Gastrocnemius medialis (tissue), 4 donors: ENCODE measurements at regions not wholly inside any gene's neighbourhood (a gene's known extent, or its start where the extent isn't known, plus 50 kb on each side); places are given as distances from the start of the nearest gene placed in this dataset.

Experiments used
- CTCF ChIP-seq, 5 experiments: fragments of 450-650 bp in 3 of 5; fragments of 200-600 bp in 2 of 5; sonication (generic) in 2 of 5; IDR thresholded peaks in 4 of 5; conservative IDR thresholded peaks in 1 of 5; 1 replicate in 4 of 5; 2 replicates in 1 of 5; pipeline ENCODE4 v1.5.1; 2016 to 2019; ENCODE audit warnings: antibody characterized with exemption in 5 of 5, mild to moderate bottlenecking in 3 of 5, moderate library complexity in 3 of 5
- POLR2A ChIP-seq, 2 donors: fragments of 450-650 bp; IDR thresholded peaks; one replicate each; pipeline ENCODE4 v1.6.1; 2017; ENCODE audit warnings: antibody characterized with exemption in 2 of 2, mild to moderate bottlenecking in 2 of 2, moderate library complexity in 2 of 2

DNA sequence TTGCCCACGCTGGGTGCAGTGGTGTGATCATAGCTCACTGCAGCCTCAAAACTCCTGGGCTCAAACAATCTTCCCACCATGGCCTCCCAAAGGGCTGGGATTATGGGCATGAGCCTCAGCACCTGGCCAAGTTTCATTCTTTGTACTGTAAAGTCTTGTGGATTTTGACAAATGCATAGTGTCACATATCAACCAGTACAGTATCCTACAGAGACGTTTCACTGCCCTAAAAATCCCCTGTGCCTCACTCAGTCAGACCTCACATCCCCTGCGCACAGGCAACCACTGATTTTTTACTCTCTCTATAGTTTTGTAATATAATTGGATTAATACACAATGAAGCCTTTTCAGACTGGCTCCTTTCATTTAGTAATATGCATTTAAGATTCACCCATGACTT lies 130.7 kb upstream of the UBE2E1 start:
- TF ChIP-seq CTCF (IDR thresholded peaks at IDR 0.05 in 4 of 5, conservative IDR thresholded peaks at IDR 0.05 in 1 of 5) (no peak), POLR2A (IDR thresholded peaks at IDR 0.05) (no peak)
